ENCODE measurements at regions not wholly inside any gene's neighbourhood (a gene's known extent, or its start where the extent isn't known, plus 50 kb on each side); places are given as distances from the start of the nearest gene placed in this dataset.

GRCh38 chr9:13017260-13017659 is 242.4 kb downstream of the LURAP1L start:
- DNase-seq (ENCODE audit: low read depth): no peak
- H3K4me3 ChIP-seq (ENCODE audit: control insufficient read depth, low read depth, low read length): no peak overlapping the region
- no peak for TF ChIP-seq CTCF (conservative IDR thresholded peaks at IDR 0.05; ENCODE audit: control insufficient read depth, insufficient read depth, low read depth, low read length)

GRCh38 chr9:13020146-13021040 is 245.6 kb downstream of the LURAP1L start:
- no peak overlapping the region for H3K4me3 ChIP-seq (ENCODE audit: control insufficient read depth, low read depth, low read length)
- no peak for DNase-seq (ENCODE audit: low read depth)
- TF ChIP-seq CTCF (conservative IDR thresholded peaks at IDR 0.05; ENCODE audit: control insufficient read depth, insufficient read depth, low read depth, low read length): no peak

- H3K4me3 ChIP-seq (ENCODE audit: control insufficient read depth, low read depth, low read length): no peak overlapping the region
- DNase-seq (ENCODE audit: low read depth): no peak
Observed at GRCh38 chr9:13022756-13023155, 247.9 kb downstream of the LURAP1L start.

GRCh38 chr9:13023498-13023897 is 248.7 kb downstream of the LURAP1L start:
- no peak overlapping the region for H3K4me3 ChIP-seq (ENCODE audit: control insufficient read depth, low read depth, low read length)
- TF ChIP-seq CTCF (conservative IDR thresholded peaks at IDR 0.05; ENCODE audit: control insufficient read depth, insufficient read depth, low read depth, low read length): no peak
- peak; percentile 54 for DNase-seq (ENCODE audit: low read depth)

More at GRCh38 chr9:13022756-13023155, 247.9 kb downstream of the LURAP1L start:
- TF ChIP-seq CTCF (conservative IDR thresholded peaks at IDR 0.05; ENCODE audit: control insufficient read depth, insufficient read depth, low read depth, low read length): no peak

GRCh38 chr9:13026956-13027355 is 252.1 kb downstream of the LURAP1L start:
- DNase-seq (ENCODE audit: low read depth): no peak
- TF ChIP-seq CTCF (conservative IDR thresholded peaks at IDR 0.05; ENCODE audit: control insufficient read depth, insufficient read depth, low read depth, low read length): no peak
- no peak overlapping the region for H3K4me3 ChIP-seq (ENCODE audit: control insufficient read depth, low read depth, low read length)

- H3K4me3 ChIP-seq (ENCODE audit: control insufficient read depth, low read depth, low read length): no peak overlapping the region
- no peak for DNase-seq (ENCODE audit: low read depth)
- TF ChIP-seq CTCF (conservative IDR thresholded peaks at IDR 0.05; ENCODE audit: control insufficient read depth, insufficient read depth, low read depth, low read length): no peak
Observed at GRCh38 chr9:13027879-13028278, 251.6 kb downstream of the MPDZ start.
